NT2/D1 (cell line): ENCODE measurements at regions not wholly inside any gene's neighbourhood (a gene's known extent, or its start where the extent isn't known, plus 50 kb on each side); places are given as distances from the start of the nearest gene placed in this dataset.

Experiments used
- SUZ12 ChIP-seq: IDR thresholded peaks from 2 replicates; pipeline ENCODE4 v1.6.1; 2011; ENCODE audit not compliant: insufficient read length, insufficient read depth; ENCODE audit errors: extremely low read depth
- YY1 ChIP-seq: IDR thresholded peaks from 2 replicates; pipeline ENCODE4 v1.6.1; 2011; ENCODE audit not compliant: insufficient read length, insufficient read depth
- ZNF274 ChIP-seq: IDR thresholded peaks from 2 replicates; pipeline ENCODE4 v1.6.1; 2011; ENCODE audit warnings: mild to moderate bottlenecking, low read depth, low read length

DNA sequence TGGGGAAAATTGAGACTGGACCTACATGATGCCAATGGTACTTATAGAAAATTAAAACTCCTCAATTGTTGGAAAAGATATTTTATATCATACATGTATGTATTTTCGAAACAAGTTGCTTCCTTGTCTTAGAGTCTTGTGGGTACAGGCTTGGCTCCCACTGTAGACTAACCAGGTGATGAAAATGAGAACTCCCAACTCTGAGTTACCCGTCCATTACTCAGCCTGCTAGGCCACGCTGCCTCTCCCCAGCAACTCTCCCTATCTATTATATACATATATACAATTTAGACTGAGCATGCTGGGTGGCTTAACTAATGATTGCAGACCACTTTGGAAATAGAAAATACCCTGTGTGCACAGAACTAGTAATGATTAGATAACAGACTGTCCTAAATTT, 628.7 kb downstream of the LMO4 start:
- TF ChIP-seq ZNF274 (no peak), YY1 (no peak), SUZ12 (no peak)
